GM18508 (cell line): ENCODE measurements at regions not wholly inside any gene's neighbourhood (a gene's known extent, or its start where the extent isn't known, plus 50 kb on each side); places are given as distances from the start of the nearest gene placed in this dataset.

Experiments used
- ATAC-seq: cut with Tn5 transposase; IDR thresholded peaks from one replicate; pipeline ENCODE4 v1.9.1; 2021; ENCODE audit warnings: moderate number of reproducible peaks; ENCODE audit not compliant: insufficient read depth, unreplicated experiment

- ATAC-seq = no peak
These were observed 228.5 kb downstream of the RHOU start for GRCh38 chr1:228963795-228964177.

GRCh38 chr1:228964178-228965089, 229.2 kb downstream of the RHOU start:
- ATAC-seq = no peak

GRCh38 chr1:228968891-228969606, 233.8 kb downstream of the RHOU start:
- ATAC-seq = no peak

GRCh38 chr1:228969953-228970800, 234.9 kb downstream of the RHOU start:
- no peak for ATAC-seq

- ATAC-seq = no peak
These were observed 237.3 kb downstream of the RHOU start for GRCh38 chr1:228972576-228972975.

- no peak for ATAC-seq
These were observed 239.0 kb downstream of the RHOU start for GRCh38 chr1:228974273-228974672.

- ATAC-seq = no peak
These were observed 240.1 kb downstream of the RHOU start for GRCh38 chr1:228975238-228975907.

- no peak for ATAC-seq
These were observed 241.0 kb downstream of the RHOU start for GRCh38 chr1:228976316-228976715.

- no peak for ATAC-seq
These were observed 242.0 kb downstream of the RHOU start for GRCh38 chr1:228977307-228977706.

GRCh38 chr1:228977741-228978140, 242.5 kb downstream of the RHOU start:
- no peak for ATAC-seq

GRCh38 chr1:228978484-228979324, 243.4 kb downstream of the RHOU start:
- ATAC-seq = no peak

GRCh38 chr1:228979325-228979699, 244.0 kb downstream of the RHOU start:
- ATAC-seq = no peak

GRCh38 chr1:228979774-228980173, 244.5 kb downstream of the RHOU start:
- no peak for ATAC-seq

GRCh38 chr1:228980232-228980937, 245.1 kb downstream of the RHOU start:
- no peak for ATAC-seq

- ATAC-seq = no peak
These were observed 247.4 kb downstream of the RHOU start for GRCh38 chr1:228982637-228983036.

- ATAC-seq = no peak
These were observed 248.0 kb downstream of the RHOU start for GRCh38 chr1:228983231-228983660.

GRCh38 chr1:228983661-228984060, 248.4 kb downstream of the RHOU start:
- ATAC-seq = no peak

GRCh38 chr1:228984107-228984506, 248.8 kb downstream of the RHOU start:
- ATAC-seq = no peak
